HG03064 (cell line): ENCODE measurements at regions not wholly inside any gene's neighbourhood (a gene's known extent, or its start where the extent isn't known, plus 50 kb on each side); places are given as distances from the start of the nearest gene placed in this dataset.
"Not testable (repeated sequence)": the region's sequence is repeated elsewhere in the genome, so short reads cannot be mapped to it uniquely, and the experiment has no call there.

Experiments used
- ATAC-seq: cut with Tn5 transposase; IDR thresholded peaks from one replicate; pipeline ENCODE4 v1.9.1; 2021; ENCODE audit warnings: low read depth; ENCODE audit not compliant: unreplicated experiment

- no peak for ATAC-seq
These were observed 82.5 kb upstream of the SERPINE2 start for GRCh38 chr2:224121406-224122067.

DNA sequence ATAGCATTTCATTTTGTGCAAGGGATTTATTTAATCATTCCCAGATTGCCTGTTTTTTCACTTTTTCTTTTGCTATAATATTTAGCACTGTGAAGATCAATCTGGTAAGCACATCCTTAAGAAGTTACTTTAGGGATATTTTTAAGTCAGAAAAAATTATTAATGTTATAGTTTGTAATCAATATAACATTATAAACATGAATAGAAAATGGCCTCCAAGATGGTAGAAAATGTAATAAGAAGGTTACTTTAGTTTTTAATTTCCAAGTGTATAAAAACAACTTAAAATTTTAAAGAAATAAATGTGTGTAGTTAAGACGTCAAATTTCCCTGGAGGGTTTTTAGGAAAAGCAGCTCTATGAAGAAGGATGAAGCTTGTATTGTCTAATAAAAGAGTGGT, 81.9 kb upstream of the SERPINE2 start:
- ATAC-seq = no peak

DNA sequence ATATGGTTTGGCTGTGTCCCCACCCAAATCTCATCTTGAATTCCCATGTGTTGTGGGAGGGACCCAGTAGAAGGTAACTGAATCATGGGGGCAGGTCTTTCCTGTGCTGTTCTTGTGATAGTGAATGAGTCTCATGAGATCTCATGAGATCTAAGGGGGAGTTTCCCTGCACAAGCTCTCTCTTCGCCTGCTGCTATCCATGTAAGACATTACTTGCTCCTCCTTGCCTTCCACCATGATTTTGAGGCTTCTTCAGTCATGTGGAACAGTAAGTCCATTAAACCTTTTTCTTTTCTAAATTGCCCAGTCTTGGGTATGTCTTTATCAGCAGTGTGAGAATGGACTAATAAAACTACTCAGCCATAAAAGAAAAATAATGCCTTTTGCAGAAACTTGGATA, 80.8 kb upstream of the SERPINE2 start:
- ATAC-seq = not testable (repeated sequence)

GRCh38 chr2:224114428-224114827, 75.3 kb upstream of the SERPINE2 start:
- ATAC-seq = no peak

- not testable (repeated sequence) for ATAC-seq
These were observed 74.8 kb upstream of the SERPINE2 start for GRCh38 chr2:224113930-224114329.

GRCh38 chr2:224111576-224111975, 72.5 kb upstream of the SERPINE2 start:
- no peak for ATAC-seq

- no peak for ATAC-seq
These were observed 71.7 kb upstream of the SERPINE2 start for GRCh38 chr2:224110811-224111210.

DNA sequence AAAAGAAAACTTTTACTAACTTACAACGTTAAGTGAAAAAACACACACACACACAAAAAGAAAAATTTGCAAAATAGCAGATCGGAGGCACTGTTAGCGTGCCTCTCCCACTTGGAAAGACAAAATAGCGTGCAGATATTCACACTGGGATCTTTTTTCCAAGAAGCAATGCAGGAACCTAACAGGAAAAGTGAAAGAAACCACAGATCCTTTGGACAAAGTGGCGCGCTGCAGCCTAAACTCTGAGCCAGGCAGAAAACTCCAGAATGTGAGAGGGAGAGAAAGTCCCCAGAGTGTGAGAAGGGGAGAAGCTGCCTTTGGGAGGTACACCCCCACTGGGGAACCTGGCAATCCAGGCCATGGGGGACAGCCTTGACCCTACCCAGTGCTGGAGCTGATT, 70.7 kb upstream of the SERPINE2 start:
- no peak for ATAC-seq

DNA sequence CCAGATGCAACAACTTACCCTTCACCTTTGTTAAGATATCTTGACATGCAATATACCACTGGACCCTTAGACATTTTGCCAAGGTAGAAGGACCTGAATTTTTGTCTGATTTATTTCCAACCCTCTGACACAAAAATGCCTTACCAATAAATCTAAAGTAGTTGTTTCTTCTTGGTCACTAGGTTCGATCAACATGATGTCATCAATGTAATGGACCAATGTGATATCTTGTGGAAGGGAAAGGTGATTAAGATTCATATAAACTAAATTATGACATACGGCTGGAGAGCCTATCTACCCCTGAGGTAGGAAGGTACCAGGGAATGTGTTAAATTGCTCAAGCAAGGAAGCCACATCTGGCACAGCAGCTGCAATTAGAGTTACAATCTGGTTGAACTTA, 67.7 kb upstream of the SERPINE2 start:
- ATAC-seq = no peak

GRCh38 chr2:224104668-224105386, 65.7 kb upstream of the SERPINE2 start:
- no peak for ATAC-seq

DNA sequence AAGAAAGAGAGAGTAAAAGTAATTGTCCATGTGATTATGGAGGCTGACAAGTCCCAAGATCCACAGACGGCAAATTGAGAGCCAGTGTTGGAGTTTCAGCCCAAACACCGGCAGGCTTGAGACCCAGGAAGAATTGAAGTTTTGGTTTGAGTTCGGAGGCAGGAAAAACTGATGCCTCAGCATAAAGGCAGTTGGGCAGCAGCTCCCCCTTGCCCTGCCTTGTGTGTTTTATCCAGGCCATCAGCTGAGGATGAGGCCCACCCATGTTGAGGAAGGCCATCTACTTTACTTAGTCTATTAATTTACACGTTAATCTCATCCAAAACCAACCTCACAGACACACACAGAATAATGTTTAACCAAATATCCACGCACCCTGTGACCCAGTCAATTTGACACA, 64.6 kb upstream of the SERPINE2 start:
- ATAC-seq = no peak

DNA sequence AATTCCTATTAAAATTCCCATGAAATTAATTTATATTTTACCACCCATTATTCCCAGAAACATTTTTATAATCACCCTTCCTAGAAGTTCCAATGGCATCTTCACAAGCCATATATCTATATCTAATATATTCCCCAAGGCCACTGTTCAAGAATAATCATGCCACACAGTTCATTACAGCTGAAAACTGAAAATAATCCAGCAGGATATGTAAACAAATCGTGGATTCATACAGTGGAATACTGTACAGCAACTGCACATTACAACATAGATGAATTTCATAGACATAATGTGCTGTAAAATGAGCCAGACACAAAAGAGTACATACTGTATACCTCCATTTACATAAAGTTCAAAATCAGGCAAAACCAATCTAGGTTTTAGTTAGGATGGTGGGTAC, 63.9 kb upstream of the SERPINE2 start:
- no peak for ATAC-seq

DNA sequence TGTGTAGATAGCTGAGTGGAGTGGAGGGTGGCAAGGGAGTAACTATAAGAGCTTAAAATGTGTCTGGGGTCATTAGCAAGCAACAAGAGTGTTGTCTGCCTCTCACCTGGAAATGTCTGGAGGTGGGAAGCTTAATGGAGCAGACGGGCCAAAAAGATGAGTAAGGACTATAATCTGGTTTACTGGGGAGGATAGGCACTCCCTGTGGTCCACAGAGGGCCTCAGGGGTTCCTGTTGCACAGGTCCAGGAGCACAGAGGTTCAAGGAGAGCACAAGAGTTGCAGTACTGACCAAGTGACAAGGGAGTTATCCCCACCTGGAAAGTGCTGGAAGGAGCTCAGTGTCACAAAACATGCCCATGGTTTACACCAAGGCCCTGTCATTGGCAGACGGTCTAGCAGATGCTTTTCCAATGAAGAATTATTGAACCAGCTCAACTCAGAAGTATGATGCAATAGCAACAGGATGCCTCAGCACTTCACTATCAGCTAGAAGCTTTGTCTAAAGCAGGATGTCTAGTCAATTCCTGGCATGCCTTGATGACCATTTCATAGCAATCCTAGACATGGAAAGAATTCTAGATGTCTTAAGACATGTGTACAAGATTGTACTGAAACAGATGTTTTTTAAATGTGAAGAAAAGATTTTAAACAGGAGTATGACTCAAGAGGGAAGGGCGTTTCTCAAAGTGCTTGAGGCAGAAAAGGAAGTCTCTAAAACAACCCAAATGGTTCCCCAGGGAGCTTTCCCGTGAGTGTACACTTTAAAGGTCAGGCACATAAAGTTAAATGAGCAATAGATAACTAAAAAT, 62.9 kb upstream of the SERPINE2 start:
- ATAC-seq = no peak

DNA sequence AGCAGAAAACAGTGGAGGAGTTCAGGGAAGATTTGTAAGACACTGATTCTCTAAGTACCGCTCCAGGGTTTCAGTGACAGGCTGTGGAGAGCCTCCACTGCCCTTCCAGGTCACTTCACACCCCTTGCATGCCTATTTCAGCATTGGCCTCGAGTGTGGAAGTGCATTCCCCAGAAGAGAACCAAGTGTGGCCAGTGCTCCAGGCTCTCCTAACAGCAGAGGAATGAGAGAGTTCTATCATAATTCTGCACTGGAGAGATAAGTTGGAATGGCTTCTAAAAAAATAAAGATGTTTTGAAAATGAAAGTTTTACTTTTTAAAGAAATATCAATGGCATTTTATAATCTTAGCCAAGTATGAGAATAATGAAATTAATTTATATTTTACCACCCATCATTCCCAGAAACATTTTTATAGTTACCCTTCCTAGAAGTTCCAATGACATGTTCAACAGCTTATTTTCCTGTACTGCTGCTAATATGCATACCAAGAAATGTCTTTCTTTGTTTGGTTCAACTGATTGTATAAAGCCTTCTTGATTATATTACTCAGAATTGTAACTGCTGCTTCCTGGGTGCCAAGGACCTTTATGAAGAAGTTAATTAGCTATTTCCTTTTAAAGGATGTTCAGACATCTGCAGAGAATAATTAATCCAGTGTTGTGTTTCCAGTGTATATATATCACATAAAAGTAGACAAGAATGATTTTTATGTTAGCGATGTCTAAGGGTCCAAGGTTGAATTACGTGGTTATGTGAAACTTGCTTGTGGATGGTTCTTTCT, 61.0 kb upstream of the SERPINE2 start:
- no peak for ATAC-seq

GRCh38 chr2:224098481-224099230, 59.6 kb upstream of the SERPINE2 start:
- ATAC-seq = no peak

- no peak for ATAC-seq
These were observed 55.3 kb upstream of the SERPINE2 start for GRCh38 chr2:224094413-224094812.

DNA sequence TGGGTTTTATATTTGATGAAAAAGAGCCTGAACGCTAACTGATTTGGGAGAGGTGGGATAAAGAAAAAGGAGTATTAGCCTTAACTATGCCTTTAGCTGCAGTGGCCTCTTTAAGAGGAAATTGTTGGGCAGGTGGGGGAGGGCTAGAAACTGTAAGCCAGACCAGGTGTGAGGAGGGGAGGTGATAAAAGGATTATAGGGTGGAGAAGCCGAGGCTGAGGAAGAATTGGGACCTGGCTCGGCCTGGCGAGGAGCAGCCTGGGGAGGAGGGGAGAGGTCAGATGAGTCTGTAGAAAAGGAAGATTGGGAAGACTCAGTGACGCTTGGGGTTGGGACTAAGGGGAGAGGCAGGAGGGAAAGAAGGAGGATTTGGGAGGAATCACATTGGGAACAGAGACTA, 52.6 kb upstream of the SERPINE2 start:
- ATAC-seq = not testable (repeated sequence)

DNA sequence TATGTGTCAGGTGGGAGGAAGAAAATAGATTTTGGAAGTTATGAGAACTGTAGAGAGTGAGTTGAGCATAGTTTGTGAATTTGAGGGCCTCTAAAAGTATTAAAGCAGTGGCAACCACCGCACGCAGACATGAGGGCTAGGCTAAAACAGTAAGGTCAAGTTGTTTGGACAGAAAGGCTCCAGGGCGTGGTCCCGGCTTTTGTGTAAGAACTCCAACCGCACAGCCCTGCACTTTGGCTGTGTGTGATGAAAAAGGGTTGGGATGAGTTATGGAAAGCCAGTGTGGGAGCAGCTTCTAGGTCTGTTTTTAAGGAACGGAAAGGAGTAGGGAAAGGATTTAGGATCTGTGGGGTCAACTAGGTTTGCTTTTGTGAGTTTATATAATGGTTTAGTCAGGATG, 50.5 kb upstream of the SERPINE2 start:
- ATAC-seq = not testable (repeated sequence)
